OCI-LY3 (cell line): ENCODE measurements at regions not wholly inside any gene's neighbourhood (a gene's known extent, or its start where the extent isn't known, plus 50 kb on each side); places are given as distances from the start of the nearest gene placed in this dataset.

Experiments used
- CTCF ChIP-seq: fragments of 200-600, 300-600 bp; sonication (generic); IDR thresholded peaks from 2 replicates; pipeline ENCODE4 v1.5.1; 2014; ENCODE audit warnings: antibody characterized with exemption, low read length, low read depth
- EZH2phosphoT487 ChIP-seq: fragments of 200-600 bp; shearing (Covaris generic); IDR thresholded peaks from 2 replicates; pipeline ENCODE4 v1.6.1; 2018; ENCODE audit warnings: antibody characterized with exemption, mixed run types, low read depth

GRCh38 chrX:45360571-45360970, 159.9 kb upstream of the DIPK2B start:
- TF ChIP-seq CTCF (no peak), EZH2phosphoT487 (no peak)
